ENCODE measurements at regions not wholly inside any gene's neighbourhood (a gene's known extent, or its start where the extent isn't known, plus 50 kb on each side); places are given as distances from the start of the nearest gene placed in this dataset.
A peak's percentile ranks its signal among the peaks of the same experiment; 100 is the strongest.
"Not testable (repeated sequence)": the region's sequence is repeated elsewhere in the genome, so short reads cannot be mapped to it uniquely, and the experiment has no call there.

DNA sequence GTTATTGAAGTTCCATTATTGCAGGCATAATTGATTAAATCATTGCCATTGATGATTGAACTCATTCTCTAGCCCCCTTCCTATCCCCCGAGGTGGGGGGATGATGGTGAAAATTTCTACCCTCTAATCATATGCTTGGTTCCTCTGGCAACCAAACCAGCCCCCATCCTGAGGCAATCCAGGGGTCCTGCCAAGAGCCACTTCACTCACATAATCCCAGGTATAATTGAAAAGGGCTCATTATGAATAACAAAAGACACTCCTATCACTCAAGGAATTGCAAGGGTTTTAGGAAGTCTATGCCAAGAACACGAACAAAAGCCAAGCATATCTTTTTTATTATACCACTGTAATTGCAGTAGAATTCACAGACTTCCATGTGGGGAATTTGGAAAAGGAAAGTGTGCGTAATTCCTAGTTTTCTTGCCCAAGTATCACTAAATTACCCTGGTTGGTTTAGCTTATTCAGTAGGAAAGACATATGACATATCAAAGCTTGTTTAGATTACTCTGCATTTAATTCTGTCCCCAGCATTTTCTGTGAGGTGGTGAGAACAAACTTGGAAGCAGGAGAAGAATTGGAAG, 130.7 kb upstream of the TAF11L2 start:
- DNase-seq: peak; percentile 21

DNA sequence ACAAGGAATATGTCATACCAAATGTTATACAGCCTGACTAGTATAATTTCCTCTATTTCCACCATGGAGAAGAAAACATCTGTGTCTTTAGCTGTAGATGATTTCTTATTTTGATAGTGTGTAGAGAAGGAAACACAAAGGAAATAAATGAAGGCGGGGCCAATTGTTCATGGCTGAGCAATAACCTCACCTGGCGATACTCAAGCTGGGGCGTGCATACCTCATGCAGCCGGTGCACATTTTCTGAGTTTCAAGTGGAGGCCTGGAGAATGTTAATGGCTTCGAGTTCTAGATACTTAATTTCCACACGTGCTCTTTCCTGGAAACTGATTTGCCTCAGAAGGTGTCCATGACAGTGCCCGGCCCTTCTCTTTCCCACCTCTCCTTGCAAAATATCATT, 127.4 kb upstream of the TAF11L2 start:
- no peak for DNase-seq

DNA sequence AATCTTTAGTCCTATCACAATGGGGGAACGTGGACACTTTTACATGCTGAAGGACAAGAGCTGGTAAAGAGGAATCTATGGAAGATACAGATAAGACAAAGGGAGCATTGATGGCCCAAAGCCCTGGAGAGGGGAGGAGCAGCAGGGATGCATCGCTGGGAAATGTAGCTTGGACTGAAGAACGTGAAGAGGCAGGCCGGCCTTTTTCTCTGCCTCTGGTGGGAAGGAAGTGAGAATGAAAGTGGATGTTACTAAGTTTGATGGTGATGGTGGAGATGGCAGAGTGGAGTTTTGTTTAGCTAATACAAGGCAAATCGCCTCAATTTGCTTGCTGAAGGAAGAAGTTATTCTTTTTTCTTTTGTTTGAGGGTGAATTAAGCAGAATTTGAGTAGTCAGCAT, 124.6 kb upstream of the TAF11L2 start:
- DNase-seq: no peak

DNA sequence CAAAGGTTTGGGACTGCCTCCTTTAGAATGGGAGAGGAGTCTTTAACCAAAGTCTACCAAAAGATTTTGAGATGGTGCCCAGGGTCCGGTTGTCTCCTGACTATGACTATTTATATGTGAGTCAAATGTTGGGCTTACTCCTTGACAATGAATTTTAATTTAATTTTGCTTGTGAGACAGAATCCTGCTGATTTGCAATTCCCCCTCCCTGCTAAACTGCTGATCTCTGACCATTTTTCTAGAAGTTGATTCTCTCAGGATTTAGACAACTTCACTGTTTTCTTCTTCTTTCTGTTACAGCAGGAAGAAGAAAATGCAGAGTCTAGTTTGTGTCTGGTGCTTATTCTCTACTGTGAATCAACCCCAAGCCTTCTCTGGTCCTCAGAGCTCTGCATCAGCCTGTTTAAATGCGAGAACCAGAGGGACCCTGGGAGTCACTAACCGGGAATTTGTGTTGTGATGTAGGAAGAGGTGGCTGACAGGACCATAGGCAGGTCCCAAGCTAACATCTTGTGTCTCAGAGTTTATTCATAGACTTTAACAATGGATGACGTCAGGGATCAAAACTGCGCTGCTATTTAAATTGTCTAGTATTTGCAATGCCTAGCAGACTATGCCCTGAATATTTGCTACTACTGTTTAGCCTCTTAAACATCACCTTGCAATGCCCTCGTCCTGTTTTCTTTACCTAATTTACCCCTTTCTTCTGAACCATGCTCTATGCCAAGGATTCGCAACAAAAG, 124.0 kb upstream of the TAF11L2 start:
- DNase-seq: no peak

- no peak for DNase-seq
Observed at GRCh38 chr5:17374973-17375742, 122.9 kb upstream of the TAF11L2 start.

- not testable (repeated sequence) for DNase-seq
Observed at GRCh38 chr5:17375886-17376285, 122.1 kb upstream of the TAF11L2 start.

DNA sequence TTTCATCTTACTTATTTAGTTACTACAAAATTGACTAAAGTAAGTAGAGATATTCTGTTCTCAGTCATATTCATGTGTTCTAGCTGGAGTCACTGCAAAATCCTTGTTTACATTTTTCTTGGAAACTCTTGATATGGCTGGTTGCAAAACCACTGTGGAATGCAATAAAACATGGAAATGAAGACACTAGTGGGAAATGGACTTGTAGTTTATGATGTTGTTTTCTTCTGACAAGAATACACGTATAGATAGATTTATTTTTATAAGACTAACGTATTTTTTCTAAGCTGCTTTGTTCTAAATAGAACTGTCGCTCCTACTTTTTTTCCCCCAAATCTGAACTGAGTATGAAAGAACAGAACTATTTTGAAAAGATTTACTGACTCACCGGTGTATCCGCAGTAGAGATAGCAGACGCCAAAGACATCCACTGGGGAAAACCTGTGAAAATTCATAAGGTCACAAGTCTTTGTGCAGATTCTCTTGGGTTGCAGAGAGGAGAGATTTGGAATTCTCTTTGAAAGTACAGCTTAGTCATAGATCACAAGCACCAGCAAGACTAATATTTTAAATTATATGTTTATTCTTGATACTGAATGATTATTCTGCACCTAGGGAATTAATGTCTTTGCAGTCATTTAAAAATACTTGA, 119.6 kb upstream of the TAF11L2 start:
- no peak for DNase-seq

GRCh38 chr5:17379100-17379951, 118.7 kb upstream of the TAF11L2 start:
- DNase-seq: peak; percentile 30

DNA sequence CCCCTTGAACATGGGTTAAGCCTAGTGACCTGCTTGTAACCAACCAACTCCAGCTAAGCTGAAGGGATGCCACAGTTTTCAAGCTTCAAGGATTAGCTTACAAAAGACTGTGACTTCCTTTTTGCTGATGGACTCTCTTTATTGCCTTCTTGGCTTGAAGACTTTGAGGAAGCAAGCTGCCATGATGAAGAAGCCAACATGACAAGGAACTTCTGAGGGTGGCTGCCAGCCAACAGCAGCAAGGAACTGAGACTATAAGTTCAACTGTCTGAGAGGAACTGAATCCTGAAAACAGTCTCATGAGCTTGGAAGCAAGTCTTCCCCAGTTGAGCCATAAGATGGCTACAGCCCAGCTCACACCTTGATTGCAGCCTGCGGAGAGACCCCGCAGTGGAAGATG, 116.1 kb upstream of the TAF11L2 start:
- DNase-seq: no peak

- DNase-seq: no peak
Observed at GRCh38 chr5:17383526-17383925, 114.5 kb upstream of the TAF11L2 start.

DNA sequence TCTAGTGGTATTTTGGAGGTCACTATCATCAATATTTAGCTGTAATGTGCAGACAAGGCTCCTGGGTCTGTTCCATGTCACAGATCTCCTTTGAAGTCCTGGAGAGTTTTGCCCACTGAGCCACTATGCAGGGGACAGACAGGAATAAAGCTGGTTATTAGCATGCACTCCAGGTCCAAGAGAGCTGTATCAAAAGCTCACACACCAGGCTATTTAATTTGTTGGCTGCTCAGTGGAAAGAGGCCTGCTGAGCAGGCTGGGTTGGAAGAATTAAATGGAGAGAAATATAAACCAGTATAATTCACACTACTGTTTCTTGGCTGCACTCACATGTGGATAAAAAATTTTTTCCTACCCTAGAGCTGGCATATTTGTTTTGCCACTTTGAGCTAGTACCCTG, 113.8 kb upstream of the TAF11L2 start:
- DNase-seq: peak; percentile 1

- DNase-seq: no peak
Observed at GRCh38 chr5:17388717-17389116, 109.3 kb upstream of the TAF11L2 start.

DNA sequence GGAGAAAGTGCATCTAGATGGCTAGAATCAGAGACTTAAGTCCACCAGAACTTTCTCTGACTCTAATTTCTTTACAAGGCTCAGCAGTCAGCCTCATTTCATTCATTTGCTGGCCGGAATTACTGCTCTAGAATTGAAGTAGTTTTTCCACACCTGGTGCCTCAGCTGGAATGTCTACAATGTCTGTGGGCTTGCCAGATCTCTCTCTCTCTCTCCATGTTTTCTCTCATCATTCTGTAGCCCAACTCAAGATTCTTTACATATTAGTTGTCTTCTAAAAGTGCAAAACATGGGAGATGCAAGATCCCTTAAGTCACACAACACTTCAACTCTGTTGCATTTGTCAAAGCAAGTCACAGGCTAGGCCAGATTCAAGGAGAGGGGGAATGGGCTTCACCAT, 103.9 kb upstream of the TAF11L2 start:
- no peak for DNase-seq

- no peak for DNase-seq
Observed at GRCh38 chr5:17395106-17395880, 102.7 kb upstream of the TAF11L2 start.

DNA sequence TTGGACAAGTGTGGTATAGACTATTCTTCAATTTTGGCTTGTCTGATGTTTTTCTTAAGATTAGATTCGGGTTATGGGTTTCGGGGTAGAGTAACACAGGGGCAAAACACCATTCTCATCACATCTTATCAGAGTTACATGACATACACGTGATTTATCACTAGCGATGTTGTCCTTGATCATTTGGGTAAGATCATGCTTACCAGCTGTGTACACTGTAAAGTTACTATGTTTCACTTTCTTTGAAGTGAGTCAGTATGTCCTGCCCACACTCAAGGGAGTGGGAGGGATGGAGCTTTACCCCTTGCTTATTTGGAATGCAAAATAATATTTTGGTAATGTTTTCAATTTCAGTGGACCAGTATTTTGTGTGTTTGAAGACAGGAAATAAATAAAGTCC, 101.8 kb upstream of the TAF11L2 start:
- no peak for DNase-seq

DNA sequence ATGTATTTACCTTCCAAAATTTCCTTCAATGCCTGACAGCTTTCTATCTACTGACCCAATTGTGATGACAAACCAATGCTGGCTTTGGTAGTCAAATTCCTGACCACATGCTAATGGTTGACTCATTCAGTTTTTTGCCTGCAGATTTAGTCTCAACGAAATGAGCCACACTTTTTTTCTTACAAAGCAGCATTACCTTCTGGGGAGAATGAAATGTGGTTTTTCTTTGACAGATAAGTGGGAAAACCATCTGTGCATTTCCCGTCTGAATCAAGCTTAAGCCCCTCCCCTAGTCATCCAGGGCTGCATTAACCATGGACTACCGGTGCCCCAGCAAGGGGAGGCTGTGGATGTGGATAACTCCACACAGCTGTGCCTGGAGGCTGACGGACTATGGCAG, 99.6 kb upstream of the TAF11L2 start:
- DNase-seq: no peak

DNA sequence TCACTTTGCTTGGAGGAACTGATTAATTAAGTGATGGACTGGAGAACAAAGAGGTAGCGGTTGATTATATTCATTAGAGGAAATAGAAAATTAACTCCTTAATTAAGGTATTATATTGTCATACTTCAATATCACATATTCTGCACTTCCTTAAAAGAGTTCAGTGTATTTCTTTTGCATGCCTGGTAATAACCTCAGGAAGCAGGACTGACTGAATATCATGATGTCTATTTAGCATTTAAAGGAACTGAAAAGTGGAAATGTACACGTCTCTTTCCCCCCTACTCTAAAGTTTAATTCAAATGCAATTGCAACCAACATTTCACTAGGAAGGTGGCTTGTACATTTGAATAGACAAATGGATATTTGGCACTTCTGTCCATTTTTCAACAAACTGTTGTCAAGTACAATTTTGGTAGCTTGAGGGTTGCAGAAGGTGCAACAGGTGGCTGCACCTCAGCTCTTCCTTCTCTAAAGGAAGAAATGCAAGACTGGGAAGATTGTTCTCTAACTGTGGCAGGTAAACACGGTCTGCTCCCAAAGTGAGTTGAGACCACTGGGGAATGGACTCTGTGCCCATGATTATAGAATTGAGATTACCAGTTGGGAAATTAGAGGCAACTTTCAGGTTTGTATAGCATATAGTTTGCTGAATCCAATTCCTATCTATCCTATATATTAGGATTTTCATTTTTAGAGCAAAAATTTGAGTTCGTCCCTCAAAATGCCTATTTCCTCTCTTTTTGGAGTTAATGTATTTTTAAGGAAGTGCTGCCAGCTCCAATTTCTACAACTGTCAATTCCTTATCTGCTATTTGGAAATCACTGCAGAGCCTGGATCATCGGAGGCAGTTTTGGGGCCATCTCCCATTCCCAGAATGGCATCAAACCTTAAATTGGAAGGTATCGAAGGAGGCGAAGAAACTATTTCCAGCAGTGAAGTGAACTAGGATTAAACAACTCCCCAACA, 98.9 kb upstream of the TAF11L2 start:
- no peak for DNase-seq

GRCh38 chr5:17399931-17400330, 98.1 kb upstream of the TAF11L2 start:
- DNase-seq: no peak

DNA sequence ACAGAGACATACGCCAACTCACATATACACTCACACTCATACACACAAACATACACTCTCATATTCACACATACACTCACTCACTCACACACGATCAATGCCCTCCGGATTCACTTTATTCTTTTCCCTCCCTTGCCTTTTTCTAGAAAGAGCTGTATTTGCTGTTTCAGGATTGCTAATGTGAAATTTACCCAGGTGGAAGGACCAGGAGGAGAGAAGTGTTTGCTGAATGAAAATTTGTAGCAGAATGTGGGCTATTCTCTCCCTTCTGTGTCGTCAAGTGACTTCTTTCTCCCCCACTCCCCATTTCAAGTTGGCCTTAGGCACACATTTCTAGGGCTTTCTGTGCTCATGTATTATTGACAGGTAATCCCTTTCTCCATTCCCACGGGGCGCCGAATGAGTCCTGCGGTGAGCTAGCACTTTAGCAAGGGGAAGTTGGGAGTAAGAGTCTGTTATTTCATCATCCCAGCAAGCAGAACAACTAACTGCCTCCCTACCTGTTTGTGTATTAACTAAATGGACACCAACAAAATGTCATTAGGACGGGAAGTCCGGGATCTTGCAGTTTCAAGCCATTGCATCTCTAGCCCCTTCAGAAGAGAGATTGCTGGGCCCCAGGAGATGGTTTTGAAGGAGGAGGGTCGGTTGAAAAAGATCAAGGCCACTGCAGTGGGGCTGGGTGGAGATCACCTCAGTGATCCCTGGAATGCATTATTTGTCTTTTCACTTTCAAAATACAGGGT, 97.1 kb upstream of the TAF11L2 start:
- no peak for DNase-seq
